SU-DHL-6 (cell line): ENCODE measurements at regions not wholly inside any gene's neighbourhood (a gene's known extent, or its start where the extent isn't known, plus 50 kb on each side); places are given as distances from the start of the nearest gene placed in this dataset.

ENCODE experiments used
- H2AFZ ChIP-seq: fragments of 200-600 bp; sonication (generic); 2 replicates; pipeline ENCODE4 v1.6.1; 2014; ENCODE audit warnings: low read depth, mild to moderate bottlenecking, moderate library complexity, mixed read lengths, antibody characterized with exemption, low read length; ENCODE audit not compliant: severe bottlenecking
- H3F3A ChIP-seq: fragments of 200-600 bp; shearing (Covaris generic); 2 replicates; pipeline ENCODE4 v1.6.0; 2016; ENCODE audit warnings: antibody characterized with exemption, mild to moderate bottlenecking; ENCODE audit not compliant: insufficient read depth
- H3K27ac ChIP-seq: fragments of 200-600 bp; sonication (generic); 2 replicates; pipeline ENCODE4 v1.5.1; 2016; ENCODE audit warnings: low read depth, mild to moderate bottlenecking, low read length, moderate library complexity, mixed read lengths
- H3K27me3 ChIP-seq: fragments of 200-600 bp; sonication (generic), shearing (Covaris generic); 2 replicates; pipeline ENCODE4 v1.6.0; 2014; ENCODE audit warnings: mild to moderate bottlenecking, low read length
- H3K36me3 ChIP-seq: fragments of 200-600 bp; sonication (generic); 2 replicates; pipeline ENCODE4 v1.6.1; 2014; ENCODE audit warnings: mild to moderate bottlenecking, low read length, mixed read lengths
- H3K4me2 ChIP-seq: fragments of 300-600, 200-600 bp; shearing (Covaris generic), sonication (generic); 2 replicates; pipeline ENCODE4 v1.6.0; 2014; ENCODE audit warnings: low read length, low read depth, mild to moderate bottlenecking; ENCODE audit not compliant: poor library complexity, severe bottlenecking
- H3K4me3 ChIP-seq: fragments of 200-600 bp; sonication (generic); 2 replicates; pipeline ENCODE4 v1.5.1; 2014; ENCODE audit warnings: antibody characterized with exemption, low read length, mild to moderate bottlenecking, mixed read lengths; ENCODE audit not compliant: insufficient read depth, poor library complexity, severe bottlenecking
- H3K79me2 ChIP-seq: fragments of 200-600 bp; sonication (generic); 2 replicates; pipeline ENCODE4 v1.6.1; 2014; ENCODE audit warnings: mild to moderate bottlenecking, low read length, moderate library complexity; ENCODE audit not compliant: insufficient read depth
- H3K9ac ChIP-seq: fragments of 200-600 bp; sonication (generic); 2 replicates; pipeline ENCODE4 v1.7.0; 2014; ENCODE audit warnings: mild to moderate bottlenecking, low read length
- H3K9me2 ChIP-seq: fragments of 200-600 bp; sonication (generic); replicated peaks from 2 replicates; pipeline ENCODE4 v1.6.1; 2014; ENCODE audit warnings: low read length; ENCODE audit not compliant: insufficient read depth
- H3K9me3 ChIP-seq: fragments of 200-600 bp; sonication (generic); 2 replicates; pipeline ENCODE4 v1.6.1; 2014; ENCODE audit warnings: low read length, mixed read lengths; ENCODE audit not compliant: insufficient read depth
- H4K20me1 ChIP-seq: fragments of 200-600 bp; sonication (generic); 2 replicates; pipeline ENCODE4 v1.6.1; 2014; ENCODE audit warnings: low read depth, mild to moderate bottlenecking, antibody characterized with exemption, low read length, moderate library complexity, mixed read lengths
- CTCF ChIP-seq: fragments of 200-600 bp; sonication (generic); IDR thresholded peaks from one replicate; pipeline ENCODE4 v1.5.1; 2017; ENCODE audit warnings: antibody characterized with exemption, mild to moderate bottlenecking, low read length, moderate library complexity; ENCODE audit not compliant: insufficient read depth, poor library complexity, severe bottlenecking
- EZH2phosphoT487 ChIP-seq: fragments of 200-600 bp; sonication (generic), shearing (Covaris generic); conservative IDR thresholded peaks from 2 replicates; pipeline ENCODE4 v1.6.1; 2018; ENCODE audit warnings: mild to moderate bottlenecking, antibody characterized with exemption, low read length, moderate library complexity, mixed read lengths

- no peak overlapping the region for H3K4me3 ChIP-seq
- no peaks in the 10 kb centered on the region for H3K9me3 ChIP-seq
- no peak overlapping the region for H2AFZ ChIP-seq
- H3K9me2 ChIP-seq: no peaks in the 10 kb centered on the region
- no peaks in the 10 kb centered on the region for H4K20me1 ChIP-seq
- no peak overlapping the region for H3K9ac ChIP-seq
- H3K79me2 ChIP-seq: no peaks in the 10 kb centered on the region
- H3F3A ChIP-seq: no peaks in the 10 kb centered on the region
- TF ChIP-seq EZH2phosphoT487 (no peak), CTCF (no peak)
- no peak overlapping the region for H3K27ac ChIP-seq
- H3K27me3 ChIP-seq: no peaks in the 10 kb centered on the region
- H3K36me3 ChIP-seq: no peaks in the 10 kb centered on the region
- no peak overlapping the region for H3K4me2 ChIP-seq
Observed at GRCh38 chr4:13289391-13289790, 194.7 kb downstream of the RAB28 start.

GRCh38 chr4:13285336-13285735, 198.8 kb downstream of the RAB28 start:
- Histone ChIP-seq H3K4me3 (no peak overlapping the region), H4K20me1 (no peaks in the 10 kb centered on the region), H3K79me2 (no peaks in the 10 kb centered on the region), H3K9me3 (no peaks in the 10 kb centered on the region), H2AFZ (no peak overlapping the region), H3F3A (no peaks in the 10 kb centered on the region), H3K27ac (no peak overlapping the region), H3K9ac (no peak overlapping the region), H3K36me3 (no peaks in the 10 kb centered on the region), H3K4me2 (no peak overlapping the region), H3K9me2 (no peaks in the 10 kb centered on the region), H3K27me3 (no peaks in the 10 kb centered on the region)
- no peak for TF ChIP-seq EZH2phosphoT487
- no peak for TF ChIP-seq CTCF

- Histone ChIP-seq H3K9me3 (no peaks in the 10 kb centered on the region), H3K79me2 (no peaks in the 10 kb centered on the region), H3K9me2 (no peaks in the 10 kb centered on the region), H3K4me2 (no peak overlapping the region), H3K36me3 (no peaks in the 10 kb centered on the region), H2AFZ (no peak overlapping the region), H3K9ac (no peak overlapping the region), H4K20me1 (no peaks in the 10 kb centered on the region), H3K27ac (no peak overlapping the region), H3K4me3 (no peak overlapping the region), H3K27me3 (no peaks in the 10 kb centered on the region), H3F3A (no peaks in the 10 kb centered on the region)
- no peak for TF ChIP-seq EZH2phosphoT487
- no peak for TF ChIP-seq CTCF
Observed at GRCh38 chr4:13284932-13285331, 199.2 kb downstream of the RAB28 start.
